H1 (cell line): ENCODE measurements at regions not wholly inside any gene's neighbourhood (a gene's known extent, or its start where the extent isn't known, plus 50 kb on each side); places are given as distances from the start of the nearest gene placed in this dataset.

ENCODE experiments used
- ATF3 ChIP-seq: IDR thresholded peaks from 2 replicates; pipeline ENCODE4 v1.6.1; 2011; ENCODE audit warnings: low read depth, mild to moderate bottlenecking, low read length; ENCODE audit not compliant: insufficient read depth
- EZH2 ChIP-seq: fragments of 200-600 bp; sonication (generic); IDR thresholded peaks from 2 replicates; pipeline ENCODE4 v1.7.1; 2012; ENCODE audit warnings: low read depth, mild to moderate bottlenecking, moderate library complexity, low read length, inconsistent platforms; ENCODE audit not compliant: severe bottlenecking
- FOSL1 ChIP-seq: IDR thresholded peaks from 2 replicates; pipeline ENCODE4 v1.6.1; 2011; ENCODE audit warnings: mild to moderate bottlenecking, low read depth, low read length, moderate library complexity; ENCODE audit not compliant: insufficient read depth
- JUN ChIP-seq: IDR thresholded peaks from 2 replicates; pipeline ENCODE4 v1.6.1; 2011; ENCODE audit warnings: low read depth, mild to moderate bottlenecking, improper control_type of control experiment, low read length
- POLR2A ChIP-seq, 2 experiments: IDR thresholded peaks; 1 replicate in 1 of 2; 2 replicates in 1 of 2; pipeline ENCODE4 v1.6.1; 2011; ENCODE audit warnings: low read depth in 2 of 2, low read length in 2 of 2, mild to moderate bottlenecking in 2 of 2; ENCODE audit errors: control extremely low read depth in 1 of 2
- SIX5 ChIP-seq: IDR thresholded peaks from 2 replicates; pipeline ENCODE4 v1.6.1; 2011; ENCODE audit warnings: mild to moderate bottlenecking, low read depth, low read length
- TF ChIP-seq, protein P1 (sequence below): IDR thresholded peaks from 2 replicates; pipeline ENCODE4 v1.6.1; 2012; ENCODE audit warnings: inconsistent platforms
- TF ChIP-seq, protein P2 (sequence below), 3 experiments: IDR thresholded peaks; 1 replicate in 2 of 3; 2 replicates in 1 of 3; pipeline versions ENCODE4 v1.5.1 to v1.6.1; 2011; ENCODE audit warnings: low read length in 3 of 3, mild to moderate bottlenecking in 3 of 3, inconsistent platforms in 2 of 3, low read depth in 1 of 3, moderate library complexity in 1 of 3; ENCODE audit not compliant: insufficient read depth in 1 of 3; ENCODE audit errors: control extremely low read depth in 1 of 3

DNA sequence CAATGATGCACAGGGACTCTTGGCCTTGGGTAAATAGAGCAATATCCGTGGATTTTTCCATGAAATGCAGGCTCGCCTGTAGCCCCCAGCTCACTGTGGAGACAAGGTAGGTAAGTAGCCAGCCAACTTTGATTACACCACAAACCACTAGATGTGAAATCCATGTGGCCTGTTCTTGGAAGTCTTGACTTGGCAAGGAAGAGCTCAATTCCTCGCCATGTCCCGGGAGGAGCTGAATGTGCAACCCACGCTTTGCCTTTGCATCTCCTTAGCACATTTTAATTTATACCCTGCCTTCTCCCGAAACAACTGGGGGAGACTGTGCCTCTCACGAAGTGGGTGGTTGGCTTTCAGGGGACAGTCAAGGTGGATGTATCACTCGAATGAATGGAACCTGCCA is 347.7 kb upstream of the MKI67 start:
- no peak for TF ChIP-seq SIX5
- no peak for TF ChIP-seq EZH2
- no peak for TF ChIP-seq POLR2A (IDR thresholded peaks at IDR 0.05; ENCODE audit: control extremely low read depth in 1 of 2, low read depth in 2 of 2, low read length in 2 of 2)
- TF ChIP-seq JUN: no peak
- TF ChIP-seq, protein P1, sequence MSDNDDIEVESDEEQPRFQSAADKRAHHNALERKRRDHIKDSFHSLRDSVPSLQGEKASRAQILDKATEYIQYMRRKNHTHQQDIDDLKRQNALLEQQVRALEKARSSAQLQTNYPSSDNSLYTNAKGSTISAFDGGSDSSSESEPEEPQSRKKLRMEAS: no peak
- TF ChIP-seq ATF3: no peak
- no peak for TF ChIP-seq FOSL1
- TF ChIP-seq, protein P2, sequence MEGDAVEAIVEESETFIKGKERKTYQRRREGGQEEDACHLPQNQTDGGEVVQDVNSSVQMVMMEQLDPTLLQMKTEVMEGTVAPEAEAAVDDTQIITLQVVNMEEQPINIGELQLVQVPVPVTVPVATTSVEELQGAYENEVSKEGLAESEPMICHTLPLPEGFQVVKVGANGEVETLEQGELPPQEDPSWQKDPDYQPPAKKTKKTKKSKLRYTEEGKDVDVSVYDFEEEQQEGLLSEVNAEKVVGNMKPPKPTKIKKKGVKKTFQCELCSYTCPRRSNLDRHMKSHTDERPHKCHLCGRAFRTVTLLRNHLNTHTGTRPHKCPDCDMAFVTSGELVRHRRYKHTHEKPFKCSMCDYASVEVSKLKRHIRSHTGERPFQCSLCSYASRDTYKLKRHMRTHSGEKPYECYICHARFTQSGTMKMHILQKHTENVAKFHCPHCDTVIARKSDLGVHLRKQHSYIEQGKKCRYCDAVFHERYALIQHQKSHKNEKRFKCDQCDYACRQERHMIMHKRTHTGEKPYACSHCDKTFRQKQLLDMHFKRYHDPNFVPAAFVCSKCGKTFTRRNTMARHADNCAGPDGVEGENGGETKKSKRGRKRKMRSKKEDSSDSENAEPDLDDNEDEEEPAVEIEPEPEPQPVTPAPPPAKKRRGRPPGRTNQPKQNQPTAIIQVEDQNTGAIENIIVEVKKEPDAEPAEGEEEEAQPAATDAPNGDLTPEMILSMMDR (IDR thresholded peaks at IDR 0.05; ENCODE audit: control extremely low read depth in 1 of 3, insufficient read depth in 1 of 3, low read depth in 1 of 3, low read length in 3 of 3): no peak
